IgD-negative memory B cell (primary cell): ENCODE measurements at regions not wholly inside any gene's neighbourhood (a gene's known extent, or its start where the extent isn't known, plus 50 kb on each side); places are given as distances from the start of the nearest gene placed in this dataset.

Source experiments
- H3K27ac Mint-ChIP-seq, 3 donors: one replicate each; pipeline ENCODE4 v1.8.0; 2020 to 2022; ENCODE audit warnings: mild to moderate bottlenecking in 3 of 3, mixed read lengths in 3 of 3, moderate library complexity in 1 of 3
- H3K27me3 Mint-ChIP-seq: one replicate; pipeline ENCODE4 v1.8.0; 2021; ENCODE audit warnings: mixed read lengths
- H3K36me3 Mint-ChIP-seq: one replicate; pipeline ENCODE4 v1.8.0; 2020; ENCODE audit warnings: mild to moderate bottlenecking, mixed read lengths
- H3K4me1 Mint-ChIP-seq, 3 donors: one replicate each; pipeline ENCODE4 v1.8.0; 2020 to 2022; ENCODE audit warnings: mixed read lengths in 3 of 3, mild to moderate bottlenecking in 1 of 3
- H3K4me3 Mint-ChIP-seq, 4 donors: one replicate each; pipeline ENCODE4 v1.8.0; 2020 to 2022; ENCODE audit warnings: mild to moderate bottlenecking in 4 of 4, mixed read lengths in 4 of 4, moderate library complexity in 3 of 4
- H3K9me3 Mint-ChIP-seq, 3 donors: one replicate each; pipeline ENCODE4 v1.8.0; 2020 to 2021; ENCODE audit warnings: mixed read lengths in 3 of 3, mild to moderate bottlenecking in 1 of 3

GRCh38 chr20:19022791-19023448 lies 189.5 kb upstream of the SLC24A3 start:
- H3K9me3 Mint-ChIP-seq: peaks cover 0 to 2% (median 0%) of the 10 kb centered on the region in 3 donors
- H3K36me3 Mint-ChIP-seq: no peaks in the 10 kb centered on the region
- H3K27ac Mint-ChIP-seq: no peak overlapping the region
- no peak overlapping the region for H3K4me3 Mint-ChIP-seq
- H3K27me3 Mint-ChIP-seq: peaks cover 10% of the 10 kb centered on the region
- peaks cover 0 to 5% (median 5%) of the 10 kb centered on the region in 3 donors for H3K4me1 Mint-ChIP-seq

GRCh38 chr20:19024296-19025035 lies 188.0 kb upstream of the SLC24A3 start:
- peaks cover 10% of the 10 kb centered on the region for H3K27me3 Mint-ChIP-seq
- H3K9me3 Mint-ChIP-seq: peaks cover 0 to 2% (median 0%) of the 10 kb centered on the region in 3 donors
- no peak overlapping the region for H3K4me3 Mint-ChIP-seq
- peaks cover 0 to 5% (median 5%) of the 10 kb centered on the region in 3 donors for H3K4me1 Mint-ChIP-seq
- H3K36me3 Mint-ChIP-seq: peaks cover 2% of the 10 kb centered on the region
- H3K27ac Mint-ChIP-seq: no peak overlapping the region

GRCh38 chr20:19025430-19026120 lies 186.9 kb upstream of the SLC24A3 start:
- Mint-ChIP-seq H3K4me3 (no peak overlapping the region), H3K27ac (no peak overlapping the region), H3K27me3 (peaks cover 10% of the 10 kb centered on the region), H3K4me1 (peaks cover 0 to 5% (median 5%) of the 10 kb centered on the region in 3 donors), H3K9me3 (peaks cover 0 to 2% (median 0%) of the 10 kb centered on the region in 3 donors), H3K36me3 (peaks cover 2% of the 10 kb centered on the region)

DNA sequence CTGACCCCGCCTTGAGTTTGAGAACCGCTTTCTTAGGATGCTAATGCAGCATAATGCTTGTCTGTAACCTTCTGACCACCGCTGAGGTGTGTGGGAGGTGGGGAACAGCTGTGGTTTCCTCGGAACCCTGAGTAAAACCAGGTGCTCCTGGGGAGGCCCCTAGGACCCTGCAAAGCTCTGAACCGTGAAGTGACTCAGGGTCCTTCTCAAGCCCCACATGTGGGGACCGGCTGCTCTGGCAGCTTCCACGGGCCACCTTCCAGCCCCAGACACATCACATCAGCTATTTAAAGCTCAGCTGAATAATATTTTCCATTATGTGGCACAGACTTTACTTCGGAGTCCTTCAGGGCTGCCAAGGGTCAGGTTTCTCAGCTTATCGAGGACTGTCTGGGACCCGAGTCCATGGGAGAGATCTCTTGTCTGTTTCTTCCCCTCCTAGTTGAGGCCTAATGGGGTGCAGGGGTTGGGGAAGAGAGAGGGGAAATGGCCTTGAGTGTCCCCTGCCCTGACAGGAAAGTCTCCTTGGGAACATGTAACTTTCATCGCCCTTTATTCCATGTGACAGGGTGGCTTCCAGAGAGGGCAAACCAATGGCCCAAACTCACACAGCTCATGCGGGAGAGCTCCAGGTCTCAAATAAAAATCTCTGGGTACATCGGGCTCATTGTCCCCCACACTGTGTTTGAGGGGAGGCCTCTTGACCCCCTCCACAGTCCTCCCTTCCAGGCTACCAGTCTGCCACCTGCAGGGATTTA lies 186.1 kb upstream of the SLC24A3 start:
- no peak overlapping the region for H3K27ac Mint-ChIP-seq
- peaks cover 10% of the 10 kb centered on the region for H3K27me3 Mint-ChIP-seq
- peaks cover 0 to under 1% (median 0%) of the 10 kb centered on the region in 3 donors for H3K9me3 Mint-ChIP-seq
- H3K4me1 Mint-ChIP-seq: peaks cover 0 to 5% (median 5%) of the 10 kb centered on the region in 3 donors
- peaks cover 2% of the 10 kb centered on the region for H3K36me3 Mint-ChIP-seq
- no peak overlapping the region for H3K4me3 Mint-ChIP-seq

DNA sequence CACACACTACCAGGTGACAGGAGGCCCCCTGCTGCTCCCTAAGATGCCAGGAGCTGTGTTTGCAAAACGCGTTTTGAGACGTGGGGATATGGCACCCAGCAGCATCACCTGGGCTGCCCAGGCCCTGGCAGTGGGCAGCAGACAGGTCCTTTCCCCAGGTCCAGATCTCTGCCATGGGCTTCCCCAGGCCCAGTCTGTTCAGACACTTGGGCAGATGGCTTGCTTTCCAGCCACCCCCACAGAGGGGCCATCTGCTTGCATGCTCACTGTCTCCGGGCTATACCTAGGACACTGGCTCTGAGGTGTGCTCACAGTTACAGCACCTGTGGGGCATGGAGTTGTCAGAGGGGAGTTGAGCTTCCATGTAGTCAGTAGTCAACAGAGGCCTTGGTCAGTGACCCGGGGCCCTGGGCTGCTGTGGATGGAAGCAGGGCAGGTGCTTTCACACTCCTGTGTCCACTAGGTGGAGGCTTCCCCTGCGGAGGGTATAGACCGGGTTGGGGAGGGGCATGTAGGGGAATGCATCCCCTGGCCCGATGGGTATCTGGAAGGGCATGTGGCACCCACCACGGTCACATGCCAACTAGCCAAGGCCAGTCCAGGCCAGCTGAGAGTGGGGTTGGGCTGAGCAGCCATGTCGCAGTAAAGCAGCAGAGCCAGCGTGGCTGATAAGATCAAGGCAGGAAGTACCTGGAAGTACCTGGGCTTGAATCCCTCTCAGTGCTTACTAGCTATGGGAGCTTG lies 185.4 kb upstream of the SLC24A3 start:
- Mint-ChIP-seq H3K27ac (no peak overlapping the region), H3K36me3 (peaks cover 2% of the 10 kb centered on the region), H3K4me3 (no peak overlapping the region), H3K27me3 (peaks cover 10% of the 10 kb centered on the region), H3K9me3 (no peaks in the 10 kb centered on the region), H3K4me1 (peaks cover 0 to 5% (median 5%) of the 10 kb centered on the region in 3 donors)

DNA sequence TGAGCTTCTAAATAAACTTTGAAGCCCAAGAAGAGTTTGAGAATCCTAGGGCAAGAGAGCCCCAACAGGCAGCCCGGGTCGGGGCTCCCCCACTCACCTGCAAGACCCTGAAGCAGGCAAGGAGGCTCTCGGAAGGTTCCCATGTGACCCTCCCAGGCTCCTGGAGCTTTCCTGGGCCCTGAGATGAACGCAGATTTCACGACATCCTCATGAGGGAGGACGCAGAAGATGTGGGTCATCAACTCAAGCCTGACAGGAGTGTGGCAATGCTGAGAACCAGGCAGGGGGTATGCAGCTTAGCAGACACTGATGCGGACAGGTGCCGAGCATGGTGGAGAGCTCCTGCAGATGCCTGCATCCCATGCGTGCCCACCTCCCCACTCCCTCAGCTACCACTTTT lies 184.5 kb upstream of the SLC24A3 start:
- H3K4me3 Mint-ChIP-seq: peak overlapping the region in 1 of 4 donors; percentile 71
- no peak overlapping the region for H3K27ac Mint-ChIP-seq
- H3K4me1 Mint-ChIP-seq: peaks cover 0 to 5% (median 4%) of the 10 kb centered on the region in 3 donors
- H3K36me3 Mint-ChIP-seq: peaks cover 3% of the 10 kb centered on the region
- peaks cover 12% of the 10 kb centered on the region for H3K27me3 Mint-ChIP-seq
- H3K9me3 Mint-ChIP-seq: no peaks in the 10 kb centered on the region

DNA sequence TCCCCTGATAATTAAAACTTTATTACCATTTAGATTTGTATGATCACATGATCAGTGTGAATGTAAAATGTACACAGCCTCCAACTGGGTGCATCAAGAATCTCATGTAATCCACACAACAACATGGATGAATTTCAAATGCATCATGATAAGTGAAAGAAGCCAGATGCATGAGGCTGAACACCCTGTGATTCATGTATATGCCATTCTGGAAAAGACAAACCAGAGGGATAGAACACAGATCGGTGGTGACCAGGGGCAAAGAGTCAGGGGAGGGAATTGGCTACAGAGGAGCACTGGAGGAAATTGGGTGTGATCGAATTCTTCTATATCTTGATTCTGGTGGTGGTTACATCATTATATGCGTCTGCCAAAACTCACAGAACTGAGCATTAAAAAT lies 170.7 kb upstream of the SLC24A3 start:
- no peak overlapping the region for H3K27ac Mint-ChIP-seq

GRCh38 chr20:19045371-19045770 lies 167.1 kb upstream of the SLC24A3 start:
- no peaks in the 10 kb centered on the region for H3K36me3 Mint-ChIP-seq
- H3K9me3 Mint-ChIP-seq: no peaks in the 10 kb centered on the region
- H3K4me3 Mint-ChIP-seq: no peak overlapping the region
- peaks cover 0 to 3% (median 0%) of the 10 kb centered on the region in 3 donors for H3K4me1 Mint-ChIP-seq
- no peak overlapping the region for H3K27ac Mint-ChIP-seq
- no peaks in the 10 kb centered on the region for H3K27me3 Mint-ChIP-seq

More for the DNA sequence above, 170.7 kb upstream of the SLC24A3 start:
- no peak overlapping the region for H3K4me3 Mint-ChIP-seq
- H3K9me3 Mint-ChIP-seq: no peaks in the 10 kb centered on the region
- H3K27me3 Mint-ChIP-seq: no peaks in the 10 kb centered on the region
- peaks cover 0 to 3% (median 0%) of the 10 kb centered on the region in 3 donors for H3K4me1 Mint-ChIP-seq
- H3K36me3 Mint-ChIP-seq: no peaks in the 10 kb centered on the region

DNA sequence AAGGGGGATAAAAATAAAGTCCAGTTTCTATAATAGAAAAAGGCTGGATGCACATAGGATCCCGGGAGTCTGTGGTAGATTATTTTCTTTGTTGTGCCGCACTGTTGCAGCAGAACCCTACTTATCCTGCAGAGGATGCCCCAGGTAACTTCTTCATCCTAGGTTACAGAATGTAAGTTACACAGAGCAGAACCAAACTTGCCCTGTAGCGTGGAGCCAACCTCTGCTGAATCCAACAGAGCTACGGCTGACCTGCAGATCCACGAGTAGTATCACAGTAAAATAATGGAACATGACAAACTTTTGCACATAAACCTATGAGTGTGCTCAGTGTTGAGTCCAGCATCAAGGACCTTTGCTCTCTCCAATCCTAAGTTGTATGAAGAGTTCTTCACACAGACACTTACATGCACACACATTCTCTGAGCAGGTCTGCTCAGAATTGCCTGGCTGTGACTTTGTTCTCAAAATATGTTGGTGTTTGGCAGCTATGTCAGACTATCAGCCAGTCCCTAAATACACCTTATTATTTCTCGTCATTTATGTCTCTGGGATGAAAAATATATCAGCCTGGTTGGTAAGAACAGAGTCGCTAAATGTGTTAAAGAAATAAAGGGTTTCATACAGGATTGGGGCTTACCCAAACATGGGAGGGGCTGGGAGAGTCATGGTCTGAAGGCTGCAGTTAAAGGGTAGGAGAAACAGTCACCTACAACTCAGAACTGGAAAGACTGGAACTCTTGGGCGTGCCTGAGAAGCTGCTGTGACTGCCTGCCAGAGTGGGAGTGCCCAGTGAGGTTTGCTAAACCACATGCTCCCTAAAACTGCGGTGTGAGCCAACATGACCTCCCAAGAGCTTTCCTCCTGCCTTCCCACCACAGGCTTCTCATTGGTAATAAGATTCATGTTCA lies 165.1 kb upstream of the SLC24A3 start:
- Mint-ChIP-seq H3K27me3 (no peaks in the 10 kb centered on the region), H3K4me1 (peaks cover 0 to 3% (median 0%) of the 10 kb centered on the region in 3 donors), H3K4me3 (no peak overlapping the region), H3K27ac (no peak overlapping the region), H3K9me3 (no peaks in the 10 kb centered on the region), H3K36me3 (no peaks in the 10 kb centered on the region)

GRCh38 chr20:19047951-19048296 lies 164.5 kb upstream of the SLC24A3 start:
- Mint-ChIP-seq H3K4me1 (peaks cover 0 to 3% (median 0%) of the 10 kb centered on the region in 3 donors), H3K27ac (no peak overlapping the region), H3K9me3 (no peaks in the 10 kb centered on the region), H3K36me3 (no peaks in the 10 kb centered on the region), H3K27me3 (no peaks in the 10 kb centered on the region), H3K4me3 (no peak overlapping the region)

DNA sequence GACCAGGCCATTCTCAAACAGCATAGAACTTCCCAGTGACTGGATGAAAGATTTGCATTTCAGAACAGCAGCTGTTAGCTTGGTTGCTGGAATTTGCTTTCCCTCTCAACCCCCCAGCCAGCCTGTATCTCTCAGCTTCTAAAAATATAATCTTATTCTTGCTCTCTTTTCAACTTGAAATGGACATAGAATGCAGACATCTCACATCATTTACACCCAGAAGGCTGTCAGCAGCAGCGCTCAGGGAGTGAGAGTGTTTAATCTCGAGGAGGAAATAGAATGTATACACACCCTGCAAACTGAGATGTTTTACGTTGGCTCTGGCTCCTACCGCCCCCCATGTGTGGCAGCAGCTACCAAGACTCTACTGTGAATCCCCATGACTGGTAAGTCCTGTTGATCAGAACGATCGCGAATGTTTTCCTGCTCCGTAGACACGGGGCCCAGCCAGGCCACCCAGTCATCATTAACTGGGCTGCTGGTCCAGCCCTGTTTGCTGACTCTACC lies 163.4 kb upstream of the SLC24A3 start:
- no peak overlapping the region for H3K27ac Mint-ChIP-seq
- H3K36me3 Mint-ChIP-seq: no peaks in the 10 kb centered on the region
- no peaks in the 10 kb centered on the region for H3K27me3 Mint-ChIP-seq
- H3K4me3 Mint-ChIP-seq: no peak overlapping the region
- H3K4me1 Mint-ChIP-seq: peaks cover 0 to 3% (median 0%) of the 10 kb centered on the region in 3 donors
- no peaks in the 10 kb centered on the region for H3K9me3 Mint-ChIP-seq

- Mint-ChIP-seq H3K4me1 (peaks cover 0 to 3% (median 0%) of the 10 kb centered on the region in 3 donors), H3K27me3 (no peaks in the 10 kb centered on the region), H3K4me3 (no peak overlapping the region), H3K9me3 (no peaks in the 10 kb centered on the region), H3K36me3 (no peaks in the 10 kb centered on the region), H3K27ac (no peak overlapping the region)
These were observed 162.9 kb upstream of the SLC24A3 start for GRCh38 chr20:19049514-19049913.

- H3K4me3 Mint-ChIP-seq: no peak overlapping the region
- no peaks in the 10 kb centered on the region for H3K4me1 Mint-ChIP-seq
- no peak overlapping the region for H3K27ac Mint-ChIP-seq
- H3K36me3 Mint-ChIP-seq: peaks cover 2% of the 10 kb centered on the region
- peaks cover 5 to 32% (median 16%) of the 10 kb centered on the region in 3 donors for H3K9me3 Mint-ChIP-seq
- peaks cover 5% of the 10 kb centered on the region for H3K27me3 Mint-ChIP-seq
These were observed 155.5 kb upstream of the SLC24A3 start for GRCh38 chr20:19056909-19057308.
